GM23338 (cell line): ENCODE measurements at regions not wholly inside any gene's neighbourhood (a gene's known extent, or its start where the extent isn't known, plus 50 kb on each side); places are given as distances from the start of the nearest gene placed in this dataset.

ENCODE experiments used
- ATAC-seq: fragments of 200-7000 bp; cut with Tn5 transposase; 3 replicates; pipeline ENCODE4 v1.9.1; 2020
- DNase-seq: peaks from one replicate; pipeline ENCODE4 v3.0.0-alpha.2; 2015; ENCODE audit warnings: low spot score
- H2AFZ ChIP-seq: fragments of 200-600 bp; sonication (generic); 2 replicates; pipeline ENCODE4 v1.8.0; 2016; ENCODE audit warnings: antibody characterized with exemption, mild to moderate bottlenecking, moderate library complexity
- H3F3A ChIP-seq: fragments of 200-600 bp; sonication (generic); replicated peaks from 2 replicates; pipeline ENCODE4 v1.8.0; 2017; ENCODE audit warnings: antibody characterized with exemption, mixed run types, low read depth
- H3K27ac ChIP-seq: fragments of 200-600 bp; sonication (generic); 2 replicates; pipeline ENCODE4 v1.6.1; 2016; ENCODE audit warnings: low read depth
- H3K27me3 ChIP-seq: fragments of 200-600 bp; sonication (generic); 2 replicates; pipeline ENCODE4 v1.8.0; 2016; ENCODE audit warnings: mild to moderate bottlenecking, mixed run types, moderate library complexity; ENCODE audit not compliant: insufficient read depth
- H3K36me3 ChIP-seq: fragments of 200-600 bp; sonication (generic); 2 replicates; pipeline ENCODE4 v1.8.0; 2016; ENCODE audit warnings: mild to moderate bottlenecking; ENCODE audit not compliant: insufficient read depth
- H3K4me1 ChIP-seq: fragments of 200-600 bp; sonication (generic); 2 replicates; pipeline ENCODE4 v1.8.0; 2016; ENCODE audit warnings: mild to moderate bottlenecking, moderate library complexity; ENCODE audit not compliant: insufficient read depth
- H3K4me2 ChIP-seq: fragments of 200-600 bp; sonication (generic); 2 replicates; pipeline ENCODE4 v1.7.1; 2017; ENCODE audit warnings: mixed run types
- H3K4me3 ChIP-seq: fragments of 200-600 bp; sonication (generic); 2 replicates; pipeline ENCODE4 v1.6.1; 2016; ENCODE audit warnings: mixed run types
- H3K79me2 ChIP-seq: fragments of 200-600 bp; sonication (generic); replicated peaks from 2 replicates; pipeline ENCODE4 v1.8.0; 2017; ENCODE audit warnings: mild to moderate bottlenecking; ENCODE audit not compliant: insufficient read depth
- H3K9me2 ChIP-seq: fragments of 200-600 bp; sonication (generic); 2 replicates; pipeline ENCODE4 v1.8.0; 2017; ENCODE audit not compliant: insufficient read depth
- H4K20me1 ChIP-seq: fragments of 200-600 bp; sonication (generic); replicated peaks from 2 replicates; pipeline ENCODE4 v1.8.0; 2017; ENCODE audit warnings: mild to moderate bottlenecking; ENCODE audit not compliant: insufficient read depth
- H3K27ac Mint-ChIP-seq: 2 replicates; pipeline ENCODE4 v1.8.0; 2020; ENCODE audit warnings: inconsistent platforms, mild to moderate bottlenecking, moderate library complexity, mixed read lengths
- H3K27me3 Mint-ChIP-seq: 3 replicates; pipeline ENCODE4 v1.8.0; 2022; ENCODE audit warnings: low read depth, mild to moderate bottlenecking, moderate library complexity, mixed read lengths, inconsistent platforms; ENCODE audit not compliant: insufficient read depth, poor library complexity
- H3K36me3 Mint-ChIP-seq: 3 replicates; pipeline ENCODE4 v1.8.0; 2021; ENCODE audit warnings: low read depth, mild to moderate bottlenecking, inconsistent platforms, moderate library complexity, mixed read lengths
- H3K4me1 Mint-ChIP-seq: 3 replicates; pipeline ENCODE4 v1.8.0; 2020; ENCODE audit warnings: mild to moderate bottlenecking, inconsistent platforms, mixed read lengths
- H3K4me3 Mint-ChIP-seq: 3 replicates; pipeline ENCODE4 v1.8.0; 2021; ENCODE audit warnings: moderate library complexity, mild to moderate bottlenecking, inconsistent platforms, mixed read lengths
- H3K9me3 Mint-ChIP-seq: 3 replicates; pipeline ENCODE4 v1.8.0; 2020; ENCODE audit warnings: moderate library complexity, mild to moderate bottlenecking, inconsistent platforms, mixed read lengths
- EZH2 ChIP-seq: fragments of 200-600 bp; sonication (generic); IDR thresholded peaks from one replicate; pipeline ENCODE4 v1.8.0; 2017; ENCODE audit warnings: antibody characterized with exemption, mild to moderate bottlenecking, low read depth; ENCODE audit not compliant: unreplicated experiment
- JUNB ChIP-seq: IDR thresholded peaks from one replicate; pipeline ENCODE4 v1.6.1; 2016; ENCODE audit warnings: antibody characterized with exemption; ENCODE audit not compliant: unreplicated experiment
- NANOG ChIP-seq: IDR thresholded peaks from 2 replicates; pipeline ENCODE4 v1.6.1; 2016; ENCODE audit warnings: antibody characterized with exemption, borderline replicate concordance
- POLR2AphosphoS5 ChIP-seq: IDR thresholded peaks from 2 replicates; pipeline ENCODE4 v1.6.1; 2016; ENCODE audit warnings: antibody characterized with exemption, low read depth
- STAT1 ChIP-seq: IDR thresholded peaks from one replicate; pipeline ENCODE4 v1.6.1; 2016; ENCODE audit warnings: antibody characterized with exemption; ENCODE audit not compliant: unreplicated experiment
- ZNF331 ChIP-seq: fragments of 250-450 bp; sonication (Bioruptor Pico); IDR thresholded peaks from 2 replicates; pipeline ENCODE4 v1.5.0; 2020; ENCODE audit warnings: low read depth, mild to moderate bottlenecking, moderate library complexity
- TF ChIP-seq, protein P1 (sequence below): IDR thresholded peaks from 2 replicates; pipeline ENCODE4 v1.6.1; 2016; ENCODE audit warnings: antibody characterized with exemption
- TF ChIP-seq, protein P2 (sequence below): IDR thresholded peaks from one replicate; pipeline ENCODE4 v1.6.1; 2018; ENCODE audit warnings: antibody characterized with exemption; ENCODE audit not compliant: unreplicated experiment

- no peaks in the 10 kb centered on the region for H3K9me2 ChIP-seq
- H3K27me3 ChIP-seq: no peaks in the 10 kb centered on the region
- Mint-ChIP-seq H3K27ac (no peak overlapping the region), H3K9me3 (no peaks in the 10 kb centered on the region; the same call in 1 of the 3 replicates), H3K4me1 (peaks cover 6% of the 10 kb centered on the region; the same call in 2 of the 3 replicates), H3K36me3 (no peaks in the 10 kb centered on the region; the same call in 2 of the 3 replicates), H3K4me3 (no peak overlapping the region), H3K27me3 (peaks cover 26% of the 10 kb centered on the region)
- H3K36me3 ChIP-seq: no peaks in the 10 kb centered on the region
- TF ChIP-seq STAT1: no peak
- TF ChIP-seq, protein P1, sequence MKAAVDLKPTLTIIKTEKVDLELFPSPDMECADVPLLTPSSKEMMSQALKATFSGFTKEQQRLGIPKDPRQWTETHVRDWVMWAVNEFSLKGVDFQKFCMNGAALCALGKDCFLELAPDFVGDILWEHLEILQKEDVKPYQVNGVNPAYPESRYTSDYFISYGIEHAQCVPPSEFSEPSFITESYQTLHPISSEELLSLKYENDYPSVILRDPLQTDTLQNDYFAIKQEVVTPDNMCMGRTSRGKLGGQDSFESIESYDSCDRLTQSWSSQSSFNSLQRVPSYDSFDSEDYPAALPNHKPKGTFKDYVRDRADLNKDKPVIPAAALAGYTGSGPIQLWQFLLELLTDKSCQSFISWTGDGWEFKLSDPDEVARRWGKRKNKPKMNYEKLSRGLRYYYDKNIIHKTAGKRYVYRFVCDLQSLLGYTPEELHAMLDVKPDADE: no peak
- TF ChIP-seq EZH2: no peak
- TF ChIP-seq, protein P2, sequence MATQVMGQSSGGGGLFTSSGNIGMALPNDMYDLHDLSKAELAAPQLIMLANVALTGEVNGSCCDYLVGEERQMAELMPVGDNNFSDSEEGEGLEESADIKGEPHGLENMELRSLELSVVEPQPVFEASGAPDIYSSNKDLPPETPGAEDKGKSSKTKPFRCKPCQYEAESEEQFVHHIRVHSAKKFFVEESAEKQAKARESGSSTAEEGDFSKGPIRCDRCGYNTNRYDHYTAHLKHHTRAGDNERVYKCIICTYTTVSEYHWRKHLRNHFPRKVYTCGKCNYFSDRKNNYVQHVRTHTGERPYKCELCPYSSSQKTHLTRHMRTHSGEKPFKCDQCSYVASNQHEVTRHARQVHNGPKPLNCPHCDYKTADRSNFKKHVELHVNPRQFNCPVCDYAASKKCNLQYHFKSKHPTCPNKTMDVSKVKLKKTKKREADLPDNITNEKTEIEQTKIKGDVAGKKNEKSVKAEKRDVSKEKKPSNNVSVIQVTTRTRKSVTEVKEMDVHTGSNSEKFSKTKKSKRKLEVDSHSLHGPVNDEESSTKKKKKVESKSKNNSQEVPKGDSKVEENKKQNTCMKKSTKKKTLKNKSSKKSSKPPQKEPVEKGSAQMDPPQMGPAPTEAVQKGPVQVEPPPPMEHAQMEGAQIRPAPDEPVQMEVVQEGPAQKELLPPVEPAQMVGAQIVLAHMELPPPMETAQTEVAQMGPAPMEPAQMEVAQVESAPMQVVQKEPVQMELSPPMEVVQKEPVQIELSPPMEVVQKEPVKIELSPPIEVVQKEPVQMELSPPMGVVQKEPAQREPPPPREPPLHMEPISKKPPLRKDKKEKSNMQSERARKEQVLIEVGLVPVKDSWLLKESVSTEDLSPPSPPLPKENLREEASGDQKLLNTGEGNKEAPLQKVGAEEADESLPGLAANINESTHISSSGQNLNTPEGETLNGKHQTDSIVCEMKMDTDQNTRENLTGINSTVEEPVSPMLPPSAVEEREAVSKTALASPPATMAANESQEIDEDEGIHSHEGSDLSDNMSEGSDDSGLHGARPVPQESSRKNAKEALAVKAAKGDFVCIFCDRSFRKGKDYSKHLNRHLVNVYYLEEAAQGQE: no peak
- TF ChIP-seq POLR2AphosphoS5: no peak
- no peak overlapping the region for H3K4me3 ChIP-seq
- H3K27ac ChIP-seq: no peak overlapping the region
- H2AFZ ChIP-seq: no peak overlapping the region
- no peak for DNase-seq
- no peak for ATAC-seq
- no peaks in the 10 kb centered on the region for H4K20me1 ChIP-seq
- no peaks in the 10 kb centered on the region for H3K4me1 ChIP-seq
- H3K4me2 ChIP-seq: no peak overlapping the region
- no peaks in the 10 kb centered on the region for H3F3A ChIP-seq
- no peaks in the 10 kb centered on the region for H3K79me2 ChIP-seq
These were observed 379.8 kb upstream of the CDH4 start for GRCh38 chr20:60872224-60872623.

DNA sequence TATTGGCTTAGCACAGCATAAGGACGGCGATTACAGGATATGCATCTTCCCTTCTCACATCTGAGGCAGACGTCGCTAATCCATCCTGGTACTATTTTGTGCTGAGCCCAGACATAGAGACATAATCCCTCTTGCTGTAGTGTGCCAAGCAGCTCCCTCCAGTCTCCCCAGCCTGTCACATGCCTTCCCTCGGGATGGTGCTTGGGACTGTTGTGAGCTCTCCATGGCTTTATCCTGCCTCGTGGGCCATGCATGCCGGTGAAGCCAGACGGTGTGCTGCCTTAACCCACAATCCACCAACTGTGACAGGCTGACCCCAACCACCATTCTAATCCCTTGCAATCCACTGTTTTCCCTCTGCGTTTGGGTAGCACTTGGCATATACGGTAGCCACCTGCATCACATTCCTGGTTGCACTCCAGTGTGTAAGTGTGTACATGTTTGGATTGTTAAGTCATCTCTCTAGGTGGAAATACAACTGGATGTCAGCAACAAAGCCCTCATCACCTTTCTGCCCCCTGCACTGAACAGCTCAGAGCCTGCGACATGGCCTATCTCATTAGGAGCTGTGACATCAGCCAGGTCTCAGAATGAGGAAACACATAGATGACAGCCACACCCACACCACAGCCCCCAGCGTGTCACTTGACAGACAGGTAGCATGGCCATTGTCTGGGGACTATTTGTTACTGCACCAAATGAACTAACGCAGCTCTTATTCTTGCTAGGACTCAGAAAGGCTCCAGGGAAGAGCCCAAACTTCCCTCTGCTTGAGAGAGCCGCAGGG, 374.8 kb upstream of the CDH4 start:
- H3K27me3 Mint-ChIP-seq: peaks cover 22% of the 10 kb centered on the region
- TF ChIP-seq NANOG: no peak
- TF ChIP-seq JUNB: no peak
- no peak for TF ChIP-seq ZNF331 (CRISPR knock-in tag)
- no peak for TF ChIP-seq STAT1
- TF ChIP-seq, protein P1: no peak
- TF ChIP-seq EZH2: no peak

More for the DNA sequence above, 374.8 kb upstream of the CDH4 start:
- Histone ChIP-seq H2AFZ (no peak overlapping the region), H3K36me3 (no peaks in the 10 kb centered on the region), H4K20me1 (no peaks in the 10 kb centered on the region), H3K4me2 (no peak overlapping the region), H3K79me2 (no peaks in the 10 kb centered on the region), H3K4me1 (no peaks in the 10 kb centered on the region), H3F3A (no peaks in the 10 kb centered on the region), H3K27me3 (no peaks in the 10 kb centered on the region), H3K4me3 (no peak overlapping the region), H3K27ac (no peak overlapping the region), H3K9me2 (no peaks in the 10 kb centered on the region)
- Mint-ChIP-seq H3K4me1 (no peaks in the 10 kb centered on the region), H3K27ac (no peak overlapping the region; the same call in 1 of the 2 replicates), H3K4me3 (no peak overlapping the region), H3K36me3 (no peaks in the 10 kb centered on the region; the same call in 2 of the 3 replicates), H3K9me3 (no peaks in the 10 kb centered on the region; the same call in 2 of the 3 replicates)
- DNase-seq: no peak
- no peak for ATAC-seq
